BLaER1 treated with 17β-estradiol and CSF1 and Interleukin-3, amounts not matched to agents 10 nM and 100 nM (cell line): ENCODE measurements at regions not wholly inside any gene's neighbourhood (a gene's known extent, or its start where the extent isn't known, plus 50 kb on each side); places are given as distances from the start of the nearest gene placed in this dataset.

Experiments used
- H3K27ac ChIP-seq, 11 experiments: shearing (Covaris generic); formaldehyde crosslinking; 2 replicates each; pipeline ENCODE4 v1.8.1; 2022
- H3K27me3 ChIP-seq, 11 experiments: shearing (Covaris generic); formaldehyde crosslinking; 2 replicates each; pipeline ENCODE4 v1.8.1; 2022
- H3K36me3 ChIP-seq, 11 experiments: shearing (Covaris generic); formaldehyde crosslinking; 2 replicates each; pipeline ENCODE4 v1.8.1; 2022
- H3K4me1 ChIP-seq, 10 experiments: shearing (Covaris generic); formaldehyde crosslinking; 2 replicates each; pipeline ENCODE4 v1.8.1; 2022
- H3K4me2 ChIP-seq, 11 experiments: shearing (Covaris generic); formaldehyde crosslinking; 2 replicates each; pipeline ENCODE4 v1.8.1; 2022
- H3K4me3 ChIP-seq, 10 experiments: shearing (Covaris generic); formaldehyde crosslinking; 2 replicates each; pipeline ENCODE4 v1.8.1; 2022
- H3K9ac ChIP-seq, 11 experiments: shearing (Covaris generic); formaldehyde crosslinking; 2 replicates each; pipeline ENCODE4 v1.8.1; 2022
- H3K9me3 ChIP-seq, 11 experiments: shearing (Covaris generic); formaldehyde crosslinking; replicated peaks in 1 of 11; 2 replicates each; pipeline ENCODE4 v1.8.1; 2022
- H4K20me1 ChIP-seq, 11 experiments: shearing (Covaris generic); formaldehyde crosslinking; 2 replicates each; pipeline ENCODE4 v1.8.1; 2022
- Cebpa-rat ChIP-seq, 11 experiments: shearing (Covaris generic); IDR thresholded peaks; 2 replicates each; pipeline ENCODE4 v1.8.1; 2022

- no peaks in the 10 kb centered on the region for H4K20me1 ChIP-seq
- no peak overlapping the region for H3K9ac ChIP-seq
- no peak overlapping the region for H3K4me3 ChIP-seq
- peaks cover 0 to 5% (median 0%) of the 10 kb centered on the region in 11 experiments; a peak in 1 of 22 replicates for H3K9me3 ChIP-seq
- no peaks in the 10 kb centered on the region for H3K36me3 ChIP-seq
- H3K27ac ChIP-seq: peak overlapping the region in 1 of 11 experiments; percentile 4; a peak in 1 of 22 replicates
- no peaks in the 10 kb centered on the region for H3K27me3 ChIP-seq
- H3K4me2 ChIP-seq: peak overlapping the region; percentile 30 to 69 (median 51); a peak in 16 of 22 replicates
- H3K4me1 ChIP-seq: peaks cover 5 to 29% (median 10%) of the 10 kb centered on the region in 10 experiments; a peak in 19 of 20 replicates
- no peak for TF ChIP-seq Cebpa-rat (IDR thresholded peaks at IDR 0.05)
These were observed 50.0 kb upstream of the WDFY2 start for GRCh38 chr13:51534041-51534817.
